ENCODE measurements at regions not wholly inside any gene's neighbourhood (a gene's known extent, or its start where the extent isn't known, plus 50 kb on each side); places are given as distances from the start of the nearest gene placed in this dataset.

GRCh38 chr6:74248966-74249365, 553.0 kb downstream of the CD109 start:
- no peak for TF ChIP-seq CTCF (IDR thresholded peaks at IDR 0.05; ENCODE audit: poor library complexity, severe bottlenecking)
- TF ChIP-seq POLR2AphosphoS5 (IDR thresholded peaks at IDR 0.05), result no peak

Data from neural cell (in vitro differentiated cells).